Endometrial microvascular endothelial cells (primary cell): ENCODE measurements at regions not wholly inside any gene's neighbourhood (a gene's known extent, or its start where the extent isn't known, plus 50 kb on each side); places are given as distances from the start of the nearest gene placed in this dataset.

Source experiments
- in situ Hi-C: cut with HindIII; loops from 2 replicates; pipeline ENCODE4 v1.10.0; 2017; ENCODE audit warnings: low sequenced_read_pairs, low pct_unique_long_range_greater_than_20kb; ENCODE audit errors: inconsistent ontology term

- in situ Hi-C loops, result no loop called here
These were observed 170.4 kb downstream of the ACTL8 start for GRCh38 chr1:17925290-17926237.

GRCh38 chr1:17926906-17927305 is 171.8 kb downstream of the ACTL8 start:
- in situ Hi-C loops, result no loop called here

- in situ Hi-C loops, result no loop called here
These were observed 172.8 kb downstream of the ACTL8 start for GRCh38 chr1:17927952-17928351.

GRCh38 chr1:17929224-17929623 is 174.1 kb downstream of the ACTL8 start:
- in situ Hi-C loops, result no loop called here

- in situ Hi-C loops, result no loop called here
These were observed 175.5 kb downstream of the ACTL8 start for GRCh38 chr1:17930635-17931034.

- in situ Hi-C loops, result no loop called here
These were observed 175.4 kb upstream of the IGSF21 start for GRCh38 chr1:17932164-17932563.

GRCh38 chr1:17933501-17933900 is 174.1 kb upstream of the IGSF21 start:
- in situ Hi-C loops, result no loop called here

GRCh38 chr1:17933971-17934370 is 173.6 kb upstream of the IGSF21 start:
- in situ Hi-C loops, result no loop called here

- in situ Hi-C loops, result no loop called here
These were observed 172.4 kb upstream of the IGSF21 start for GRCh38 chr1:17935230-17935629.

GRCh38 chr1:17941431-17942189 is 166.0 kb upstream of the IGSF21 start:
- in situ Hi-C loops, result no loop called here

GRCh38 chr1:17943506-17943905 is 164.1 kb upstream of the IGSF21 start:
- in situ Hi-C loops, result no loop called here

GRCh38 chr1:17944646-17945045 is 163.0 kb upstream of the IGSF21 start:
- in situ Hi-C loops, result no loop called here

- in situ Hi-C loops, result no loop called here
These were observed 161.2 kb upstream of the IGSF21 start for GRCh38 chr1:17946434-17946833.

- in situ Hi-C loops, result no loop called here
These were observed 159.0 kb upstream of the IGSF21 start for GRCh38 chr1:17948594-17948993.

GRCh38 chr1:17949511-17949910 is 158.1 kb upstream of the IGSF21 start:
- in situ Hi-C loops, result no loop called here

GRCh38 chr1:17950728-17951127 is 156.9 kb upstream of the IGSF21 start:
- in situ Hi-C loops, result no loop called here

GRCh38 chr1:17952506-17952905 is 155.1 kb upstream of the IGSF21 start:
- in situ Hi-C loops, result no loop called here

GRCh38 chr1:17953921-17954320 is 153.7 kb upstream of the IGSF21 start:
- in situ Hi-C loops, result no loop called here

GRCh38 chr1:17955302-17956285 is 152.0 kb upstream of the IGSF21 start:
- in situ Hi-C loops, result no loop called here
